HCT116 (cell line): ENCODE measurements at regions not wholly inside any gene's neighbourhood (a gene's known extent, or its start where the extent isn't known, plus 50 kb on each side); places are given as distances from the start of the nearest gene placed in this dataset.

ENCODE experiments used
- ATAC-seq: fragments of 200-7000 bp; cut with Tn5 transposase; 2 replicates; pipeline ENCODE4 v1.9.1; 2020; ENCODE audit warnings: mild to moderate bottlenecking, moderate library complexity
- BruUV-seq: library from RNA; stranded (reverse); fragments of 400-500 nt; replicated peaks from 2 replicates; lab custom pipeline; 2021; lab: Mats Ljungman, UMichigan
- CTCF ChIA-PET: fragments of 300-600 bp; sonication (Branson Sonifier 250); formaldehyde crosslinking; loops from one replicate; lab custom pipeline; 2021; ENCODE audit warnings: antibody characterized with exemption; lab: Charles Lee
- POLR2A ChIA-PET: fragments of 300-600, 350-600 bp; sonication (Branson Sonifier 250); formaldehyde crosslinking; loops from one replicate; lab custom pipeline; 2021; ENCODE audit warnings: antibody characterized with exemption; lab: Charles Lee
- RAD21 ChIA-PET, 2 experiments: fragments of 300-600 bp; sonication (Branson Sonifier 250); formaldehyde crosslinking; loops; one replicate each; lab custom pipeline; 2023; ENCODE audit warnings: low total read pairs in 2 of 2; ENCODE audit not compliant: uncharacterized antibody in 2 of 2, unreplicated experiment in 2 of 2, low non-redundant PET in 1 of 2; lab: Charles Lee
- DNase-seq: peaks from one replicate; pipeline ENCODE4 v3.0.0-alpha.2; 2010; ENCODE audit warnings: low read depth, low spot score
- H2AFZ ChIP-seq: fragments of 200-600 bp; shearing (Covaris generic), sonication (generic); 2 replicates; pipeline ENCODE4 v1.6.1; 2017; ENCODE audit warnings: low read depth, mixed run types, mixed read lengths, antibody characterized with exemption, low read length; ENCODE audit not compliant: poor library complexity, severe bottlenecking
- H3K27ac ChIP-seq: 2 replicates; pipeline ENCODE4 v1.5.1; 2012; ENCODE audit warnings: low read depth, low read length
- H3K27me3 ChIP-seq: fragments of 200-600 bp; sonication (generic); 2 replicates; pipeline ENCODE4 v1.6.1; 2016; ENCODE audit warnings: mixed run types, low read length, mixed read lengths; ENCODE audit not compliant: insufficient read depth
- H3K36me3 ChIP-seq, 2 experiments: fragments of 200-500 bp in 1 of 2; fragments of 200-600 bp in 1 of 2; sonication (Bioruptor generic) in 1 of 2; sonication (generic) in 1 of 2; 2 replicates each; pipeline versions ENCODE4 v1.5.1 to v1.6.1; 2014 to 2016; ENCODE audit warnings: low read length in 2 of 2, inconsistent platforms in 1 of 2, mixed read lengths in 1 of 2, mixed run types in 1 of 2; ENCODE audit not compliant: insufficient read depth in 2 of 2, control insufficient read depth in 1 of 2
- H3K4me1 ChIP-seq, 2 experiments: fragments of 200-600 bp in 1 of 2; sonication (generic) in 1 of 2; 2 replicates each; pipeline versions ENCODE4 v1.5.1 to v1.6.1; 2012 to 2017; ENCODE audit warnings: low read length in 2 of 2, inconsistent platforms in 1 of 2, mild to moderate bottlenecking in 1 of 2, mixed read lengths in 1 of 2, mixed run types in 1 of 2, moderate library complexity in 1 of 2; ENCODE audit not compliant: insufficient read depth in 2 of 2, control insufficient read depth in 1 of 2
- H3K4me2 ChIP-seq: fragments of 200-600 bp; sonication (generic); 2 replicates; pipeline ENCODE4 v1.6.1; 2017; ENCODE audit warnings: mixed run types, low read length, mixed read lengths
- H3K4me3 ChIP-seq, 2 experiments: fragments of 200-600 bp in 1 of 2; sonication (generic) in 1 of 2; replicated peaks in 1 of 2; 2 replicates each; pipeline ENCODE4 v1.5.1; 2011 to 2016; ENCODE audit warnings: low read length in 2 of 2, control low read depth in 1 of 2, low read depth in 1 of 2, mild to moderate bottlenecking in 1 of 2, mixed read lengths in 1 of 2, mixed run types in 1 of 2
- H3K79me2 ChIP-seq: fragments of 200-600 bp; sonication (generic); 2 replicates; pipeline ENCODE4 v1.6.1; 2017; ENCODE audit warnings: mild to moderate bottlenecking, mixed run types, low read length, moderate library complexity, mixed read lengths; ENCODE audit not compliant: insufficient read depth
- H3K9ac ChIP-seq: fragments of 200-600 bp; sonication (generic); 2 replicates; pipeline ENCODE4 v1.6.1; 2016; ENCODE audit warnings: low read length, mixed read lengths
- H3K9me2 ChIP-seq: fragments of 200-600 bp; sonication (generic), shearing (Covaris generic); 2 replicates; pipeline ENCODE4 v1.6.1; 2017; ENCODE audit warnings: mixed run types, mild to moderate bottlenecking, moderate library complexity; ENCODE audit not compliant: insufficient read depth
- H3K9me3 ChIP-seq, 2 experiments: fragments of 200-500 bp in 1 of 2; fragments of 200-600 bp in 1 of 2; sonication (Bioruptor generic) in 1 of 2; sonication (generic) in 1 of 2; 2 replicates each; pipeline ENCODE4 v1.6.1; 2014 to 2017; ENCODE audit warnings: low read length in 2 of 2, mixed read lengths in 2 of 2, inconsistent platforms in 1 of 2, low read depth in 1 of 2, mild to moderate bottlenecking in 1 of 2, mixed run types in 1 of 2, moderate library complexity in 1 of 2; ENCODE audit not compliant: control insufficient read depth in 1 of 2, insufficient read depth in 1 of 2
- H4K20me1 ChIP-seq: fragments of 200-600 bp; sonication (generic), shearing (Covaris generic); 2 replicates; pipeline ENCODE4 v1.6.1; 2017; ENCODE audit warnings: mixed run types, mild to moderate bottlenecking, moderate library complexity; ENCODE audit not compliant: insufficient read depth
- CEBPB ChIP-seq: IDR thresholded peaks from 2 replicates; pipeline ENCODE4 v1.6.1; 2012; ENCODE audit warnings: low read depth
- EGR1 ChIP-seq: IDR thresholded peaks from 2 replicates; pipeline ENCODE4 v1.6.1; 2012; ENCODE audit warnings: low read depth
- REST ChIP-seq: IDR thresholded peaks from 2 replicates; pipeline ENCODE4 v1.6.1; 2012; ENCODE audit warnings: low read depth
- SIN3A ChIP-seq: IDR thresholded peaks from 2 replicates; pipeline ENCODE4 v1.6.1; 2012; ENCODE audit warnings: low read depth
- TCF7L2 ChIP-seq: IDR thresholded peaks from 2 replicates; pipeline ENCODE4 v1.7.0; 2011; ENCODE audit warnings: borderline replicate concordance, inconsistent platforms; ENCODE audit not compliant: insufficient read depth, insufficient read length; ENCODE audit errors: extremely low read depth
- YY1 ChIP-seq: IDR thresholded peaks from 2 replicates; pipeline ENCODE4 v1.6.1; 2011; ENCODE audit warnings: low read length, low read depth, moderate library complexity, mild to moderate bottlenecking; ENCODE audit not compliant: insufficient replicate concordance; ENCODE audit errors: extremely low read depth
- intact Hi-C: fragments of 100-400 bp; cut with micrococcal nuclease; formaldehyde crosslinking; loops from 2 replicates; pipeline ENCODE4 v1.10.0; 2022
- TF ChIP-seq, protein P1 (sequence below): IDR thresholded peaks from 2 replicates; pipeline ENCODE4 v1.6.1; 2012

DNA sequence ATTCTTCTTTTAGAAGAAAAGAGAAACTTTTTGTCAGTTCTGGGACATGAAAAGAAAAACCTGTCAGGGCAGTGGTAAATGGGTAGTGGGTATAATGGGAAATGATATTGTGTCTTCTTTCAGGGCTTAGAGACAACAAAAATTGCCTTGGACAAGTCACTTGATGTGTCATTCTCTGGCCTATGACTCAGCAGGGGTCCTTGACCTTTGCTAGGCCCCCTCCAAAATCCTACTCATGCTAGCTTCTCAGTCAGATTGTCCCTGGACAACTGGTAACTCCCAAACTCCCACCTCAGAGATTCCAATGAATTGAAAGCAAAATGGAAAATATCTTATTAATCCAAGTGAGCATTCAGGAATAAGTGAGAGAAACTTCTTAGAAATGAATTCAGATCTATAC lies 258.8 kb upstream of the SPRY2 start:
- H3K27ac ChIP-seq, result no peak overlapping the region
- BruUV-seq, result no TSS peak
- intact Hi-C loops, result no loop called here
- POLR2A ChIA-PET, result no interaction called here
- no peak overlapping the region for H2AFZ ChIP-seq
- no peaks in the 10 kb centered on the region for H4K20me1 ChIP-seq
- H3K4me2 ChIP-seq, result no peak overlapping the region
- H3K9me3 ChIP-seq, result no peaks in the 10 kb centered on the region
- no peak for TF ChIP-seq TCF7L2
- TF ChIP-seq CEBPB, result no peak
- TF ChIP-seq YY1, result no peak
- no peak for TF ChIP-seq REST
- TF ChIP-seq, protein P1, sequence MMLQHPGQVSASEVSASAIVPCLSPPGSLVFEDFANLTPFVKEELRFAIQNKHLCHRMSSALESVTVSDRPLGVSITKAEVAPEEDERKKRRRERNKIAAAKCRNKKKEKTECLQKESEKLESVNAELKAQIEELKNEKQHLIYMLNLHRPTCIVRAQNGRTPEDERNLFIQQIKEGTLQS, result no peak
- no peak for TF ChIP-seq EGR1
- TF ChIP-seq SIN3A, result no peak
- TF ChIP-seq, all 23 proteins: peak for 0
- Histone ChIP-seq H3K36me3 (no peaks in the 10 kb centered on the region), H3K79me2 (no peaks in the 10 kb centered on the region), H3K27me3 (no peaks in the 10 kb centered on the region), H3K4me3 (no peak overlapping the region), H3K9ac (no peak overlapping the region), H3K4me1 (no peaks in the 10 kb centered on the region), H3K9me2 (no peaks in the 10 kb centered on the region)
- DNase-seq (no peak), ATAC-seq (no peak)
- ChIA-PET RAD21 (no interaction called here), CTCF (no interaction called here)
